Loucy (cell line): ENCODE measurements at regions not wholly inside any gene's neighbourhood (a gene's known extent, or its start where the extent isn't known, plus 50 kb on each side); places are given as distances from the start of the nearest gene placed in this dataset.

Source experiments
- H2AFZ ChIP-seq: fragments of 200-600 bp; sonication (generic); 2 replicates; pipeline ENCODE4 v1.6.0; 2016; ENCODE audit warnings: antibody characterized with exemption, mild to moderate bottlenecking, low read length, moderate library complexity
- H3F3A ChIP-seq: fragments of 200-600 bp; 2 replicates; pipeline ENCODE4 v1.6.0; 2016; ENCODE audit warnings: antibody characterized with exemption, low read depth, mild to moderate bottlenecking
- H3K27me3 ChIP-seq: fragments of 200-600 bp; sonication (generic); 2 replicates; pipeline ENCODE4 v1.6.1; 2014; ENCODE audit warnings: low read length, mild to moderate bottlenecking; ENCODE audit not compliant: insufficient read depth, poor library complexity, severe bottlenecking
- H3K36me3 ChIP-seq: fragments of 200-600 bp; sonication (generic); 2 replicates; pipeline ENCODE4 v1.6.1; 2016; ENCODE audit warnings: low read length; ENCODE audit not compliant: insufficient read depth
- H3K4me1 ChIP-seq: fragments of 200-600 bp; sonication (generic); 2 replicates; pipeline ENCODE4 v1.5.1; 2014; ENCODE audit warnings: low read length, mild to moderate bottlenecking; ENCODE audit not compliant: insufficient read depth, poor library complexity, severe bottlenecking
- H3K4me2 ChIP-seq: fragments of 200-600 bp; sonication (generic); 2 replicates; pipeline ENCODE4 v1.6.0; 2014; ENCODE audit warnings: antibody characterized with exemption, low read length, low read depth, mild to moderate bottlenecking; ENCODE audit not compliant: poor library complexity, severe bottlenecking
- H3K4me3 ChIP-seq: fragments of 200-600 bp; sonication (generic); 2 replicates; pipeline ENCODE4 v1.5.1; 2014; ENCODE audit warnings: low read length, mild to moderate bottlenecking, mixed read lengths; ENCODE audit not compliant: poor library complexity, severe bottlenecking
- H3K79me2 ChIP-seq: fragments of 200-600 bp; sonication (generic); 2 replicates; pipeline ENCODE4 v1.6.1; 2014; ENCODE audit warnings: low read length; ENCODE audit not compliant: insufficient read depth
- H3K9ac ChIP-seq: fragments of 200-600 bp; sonication (generic); 2 replicates; pipeline ENCODE4 v1.6.0; 2014; ENCODE audit warnings: mild to moderate bottlenecking, low read depth, low read length, moderate library complexity; ENCODE audit not compliant: poor library complexity, severe bottlenecking
- H3K9me2 ChIP-seq: fragments of 200-600 bp; sonication (generic); replicated peaks from 2 replicates; pipeline ENCODE4 v1.6.1; 2016; ENCODE audit warnings: low read depth, low read length, mixed read lengths
- H3K9me3 ChIP-seq: fragments of 200-600 bp; sonication (generic); 2 replicates; pipeline ENCODE4 v1.6.1; 2014; ENCODE audit warnings: mild to moderate bottlenecking, antibody characterized with exemption, low read length, low read depth; ENCODE audit not compliant: insufficient read depth
- H4K20me1 ChIP-seq: fragments of 200-600 bp; sonication (generic); 2 replicates; pipeline ENCODE4 v1.6.0; 2014; ENCODE audit warnings: antibody characterized with exemption, low read length, mild to moderate bottlenecking; ENCODE audit not compliant: insufficient read depth, poor library complexity, severe bottlenecking
- EZH2phosphoT487 ChIP-seq: fragments of 200-600 bp; IDR thresholded peaks from 2 replicates; pipeline ENCODE4 v1.6.1; 2018; ENCODE audit warnings: antibody characterized with exemption, mild to moderate bottlenecking, moderate library complexity, borderline replicate concordance
- TF ChIP-seq, protein P1 (sequence below): fragments of 200-600 bp; sonication (generic); conservative IDR thresholded peaks from 2 replicates; pipeline ENCODE4 v1.5.1; 2014; ENCODE audit warnings: mild to moderate bottlenecking, antibody characterized with exemption, low read length

DNA sequence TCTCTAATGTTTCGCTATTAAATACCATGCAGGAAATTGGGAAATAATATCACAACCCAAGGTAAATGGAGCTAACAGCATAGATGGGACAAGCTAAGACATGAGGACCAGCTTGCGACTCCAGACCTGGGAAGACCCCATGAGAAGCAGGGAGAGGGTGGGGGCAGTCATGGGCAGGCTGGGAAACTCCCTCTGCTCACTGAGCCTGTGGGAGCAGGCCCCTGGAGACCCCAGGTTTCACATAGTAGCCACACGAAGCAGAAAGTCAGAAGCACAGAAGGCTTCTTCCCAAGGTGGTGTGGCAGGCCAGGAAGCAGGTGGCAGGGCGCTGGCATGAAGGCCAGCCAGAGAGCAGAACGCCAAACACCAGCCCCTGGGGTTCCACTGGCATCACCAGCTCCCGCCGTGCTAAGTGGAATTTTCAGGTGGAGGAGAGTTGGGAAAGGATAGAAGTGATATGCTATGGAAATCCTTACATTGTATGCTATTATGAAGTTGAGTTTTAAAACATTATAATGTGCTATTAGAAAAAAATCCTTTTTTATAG lies 99.9 kb upstream of the RNF32 start:
- no peaks in the 10 kb centered on the region for H3K9me3 ChIP-seq
- H3K9ac ChIP-seq: no peak overlapping the region
- no peaks in the 10 kb centered on the region for H4K20me1 ChIP-seq
- no peak overlapping the region for H2AFZ ChIP-seq
- H3K4me2 ChIP-seq: no peak overlapping the region
- H3K79me2 ChIP-seq: no peaks in the 10 kb centered on the region
- no peaks in the 10 kb centered on the region for H3K4me1 ChIP-seq
- no peaks in the 10 kb centered on the region for H3F3A ChIP-seq
- no peak overlapping the region for H3K4me3 ChIP-seq
- TF ChIP-seq EZH2phosphoT487: no peak
- TF ChIP-seq, protein P1, sequence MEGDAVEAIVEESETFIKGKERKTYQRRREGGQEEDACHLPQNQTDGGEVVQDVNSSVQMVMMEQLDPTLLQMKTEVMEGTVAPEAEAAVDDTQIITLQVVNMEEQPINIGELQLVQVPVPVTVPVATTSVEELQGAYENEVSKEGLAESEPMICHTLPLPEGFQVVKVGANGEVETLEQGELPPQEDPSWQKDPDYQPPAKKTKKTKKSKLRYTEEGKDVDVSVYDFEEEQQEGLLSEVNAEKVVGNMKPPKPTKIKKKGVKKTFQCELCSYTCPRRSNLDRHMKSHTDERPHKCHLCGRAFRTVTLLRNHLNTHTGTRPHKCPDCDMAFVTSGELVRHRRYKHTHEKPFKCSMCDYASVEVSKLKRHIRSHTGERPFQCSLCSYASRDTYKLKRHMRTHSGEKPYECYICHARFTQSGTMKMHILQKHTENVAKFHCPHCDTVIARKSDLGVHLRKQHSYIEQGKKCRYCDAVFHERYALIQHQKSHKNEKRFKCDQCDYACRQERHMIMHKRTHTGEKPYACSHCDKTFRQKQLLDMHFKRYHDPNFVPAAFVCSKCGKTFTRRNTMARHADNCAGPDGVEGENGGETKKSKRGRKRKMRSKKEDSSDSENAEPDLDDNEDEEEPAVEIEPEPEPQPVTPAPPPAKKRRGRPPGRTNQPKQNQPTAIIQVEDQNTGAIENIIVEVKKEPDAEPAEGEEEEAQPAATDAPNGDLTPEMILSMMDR: no peak
- H3K36me3 ChIP-seq: no peaks in the 10 kb centered on the region
- no peaks in the 10 kb centered on the region for H3K9me2 ChIP-seq
- no peaks in the 10 kb centered on the region for H3K27me3 ChIP-seq

- H3K4me1 ChIP-seq: no peaks in the 10 kb centered on the region
- no peak overlapping the region for H3K9ac ChIP-seq
- no peaks in the 10 kb centered on the region for H3F3A ChIP-seq
- H3K79me2 ChIP-seq: no peaks in the 10 kb centered on the region
- H3K9me3 ChIP-seq: no peaks in the 10 kb centered on the region
- no peak overlapping the region for H2AFZ ChIP-seq
- H3K4me3 ChIP-seq: no peak overlapping the region
- H3K36me3 ChIP-seq: no peaks in the 10 kb centered on the region
- H3K4me2 ChIP-seq: no peak overlapping the region
- TF ChIP-seq EZH2phosphoT487: no peak
- TF ChIP-seq, protein P1: no peak
- no peaks in the 10 kb centered on the region for H4K20me1 ChIP-seq
- no peaks in the 10 kb centered on the region for H3K27me3 ChIP-seq
- no peaks in the 10 kb centered on the region for H3K9me2 ChIP-seq
Observed at GRCh38 chr7:156539999-156540398, 100.6 kb upstream of the RNF32 start.

DNA sequence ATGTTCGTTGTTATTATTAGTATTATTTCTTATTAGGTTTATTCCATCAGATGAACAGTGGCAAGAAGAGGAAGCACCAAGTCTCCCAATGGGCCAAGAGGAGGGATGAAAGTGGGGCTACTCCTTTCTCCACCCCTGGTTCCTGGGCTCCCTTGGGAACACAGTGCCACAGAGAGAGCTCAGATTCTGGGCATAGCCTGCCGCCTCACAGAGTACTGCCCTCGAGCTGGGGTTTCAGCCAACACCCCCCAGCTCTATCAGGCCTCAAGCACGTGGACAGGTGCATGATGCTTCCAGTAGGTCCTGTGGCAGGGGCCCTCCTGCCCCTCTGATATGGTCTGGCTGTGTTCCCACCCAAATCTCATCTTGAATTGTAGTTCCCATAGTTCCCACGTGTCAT lies 103.6 kb upstream of the RNF32 start:
- TF ChIP-seq EZH2phosphoT487: no peak
- TF ChIP-seq, protein P1: no peak
- H3K79me2 ChIP-seq: no peaks in the 10 kb centered on the region

More for the DNA sequence above, 103.6 kb upstream of the RNF32 start:
- Histone ChIP-seq H3K4me1 (no peaks in the 10 kb centered on the region), H3K9me2 (no peaks in the 10 kb centered on the region), H3F3A (no peaks in the 10 kb centered on the region), H3K4me3 (no peak overlapping the region), H4K20me1 (no peaks in the 10 kb centered on the region), H3K9me3 (no peaks in the 10 kb centered on the region), H3K4me2 (no peak overlapping the region), H3K9ac (no peak overlapping the region), H2AFZ (no peak overlapping the region), H3K27me3 (no peaks in the 10 kb centered on the region), H3K36me3 (no peaks in the 10 kb centered on the region)
